NB4 (cell line): ENCODE measurements at regions not wholly inside any gene's neighbourhood (a gene's known extent, or its start where the extent isn't known, plus 50 kb on each side); places are given as distances from the start of the nearest gene placed in this dataset.

Experiments used
- DNase-seq: peaks from one replicate; pipeline ENCODE4 v3.0.0; 2010; ENCODE audit warnings: low read depth
- H3K4me3 ChIP-seq: one replicate; pipeline ENCODE4 v1.5.1; 2011; ENCODE audit warnings: mild to moderate bottlenecking, low read depth, low read length, moderate library complexity
- CTCF ChIP-seq: IDR thresholded peaks from one replicate; pipeline ENCODE4 v1.5.1; 2012; ENCODE audit warnings: low read depth, low read length
- MAX ChIP-seq: IDR thresholded peaks from 2 replicates; pipeline ENCODE4 v1.6.1; 2011; ENCODE audit warnings: low read depth, low read length
- MYC ChIP-seq: IDR thresholded peaks from 2 replicates; pipeline ENCODE4 v1.6.1; 2011; ENCODE audit warnings: low read depth, low read length
- POLR2A ChIP-seq: IDR thresholded peaks from 2 replicates; pipeline ENCODE4 v1.6.1; 2011; ENCODE audit warnings: mild to moderate bottlenecking; ENCODE audit not compliant: insufficient read length; ENCODE audit errors: extremely low read depth

GRCh38 chr6:133610227-133610840 is 278.6 kb upstream of the TCF21 start:
- TF ChIP-seq POLR2A (no peak), MAX (no peak), MYC (no peak), CTCF (no peak)
- no peak for DNase-seq
- H3K4me3 ChIP-seq, result no peak overlapping the region

GRCh38 chr6:133610971-133611370 is 277.9 kb upstream of the TCF21 start:
- TF ChIP-seq POLR2A, result no peak
- no peak for TF ChIP-seq MAX
- DNase-seq, result no peak
- no peak overlapping the region for H3K4me3 ChIP-seq

- TF ChIP-seq MAX, result no peak
- H3K4me3 ChIP-seq, result no peak overlapping the region
- no peak for DNase-seq
These were observed 276.5 kb upstream of the TCF21 start for GRCh38 chr6:133612459-133612858.

GRCh38 chr6:133613211-133613610 is 275.7 kb upstream of the TCF21 start:
- no peak for DNase-seq
- no peak for TF ChIP-seq POLR2A
- no peak for TF ChIP-seq MAX
- no peak for TF ChIP-seq CTCF
- no peak for TF ChIP-seq MYC
- H3K4me3 ChIP-seq, result no peak overlapping the region

GRCh38 chr6:133621751-133622150 is 267.2 kb upstream of the TCF21 start:
- no peak for DNase-seq

GRCh38 chr6:133623065-133623464 is 265.8 kb upstream of the TCF21 start:
- no peak for DNase-seq
- H3K4me3 ChIP-seq, result no peak overlapping the region
- no peak for TF ChIP-seq CTCF
- no peak for TF ChIP-seq MYC
- TF ChIP-seq MAX, result no peak
- TF ChIP-seq POLR2A, result no peak

More at GRCh38 chr6:133621751-133622150, 267.2 kb upstream of the TCF21 start:
- TF ChIP-seq MAX (no peak), MYC (no peak), POLR2A (no peak), CTCF (no peak)
- H3K4me3 ChIP-seq, result no peak overlapping the region

GRCh38 chr6:133623621-133624020 is 265.3 kb upstream of the TCF21 start:
- no peak overlapping the region for H3K4me3 ChIP-seq
- TF ChIP-seq MYC (no peak), MAX (no peak), CTCF (no peak), POLR2A (no peak)

More at GRCh38 chr6:133623621-133624020, 265.3 kb upstream of the TCF21 start:
- no peak for DNase-seq
